Thyroid gland (tissue), 4 donors: ENCODE measurements at regions not wholly inside any gene's neighbourhood (a gene's known extent, or its start where the extent isn't known, plus 50 kb on each side); places are given as distances from the start of the nearest gene placed in this dataset.

Experiments used
- DNase-seq, 2 donors: peaks; one replicate each; pipeline ENCODE4 v3.0.0-alpha.2; 2019
- H3K27ac ChIP-seq, 3 donors: fragments of 200-600 bp; sonication (generic); 1 replicate in 2 of 3; 2 replicates in 1 of 3; pipeline ENCODE4 v1.5.1; 2016 to 2019; ENCODE audit warnings: mild to moderate bottlenecking in 1 of 3, moderate library complexity in 1 of 3
- H3K27me3 ChIP-seq: fragments of 200-600 bp; sonication (generic); one replicate; pipeline ENCODE4 v1.5.1; 2019
- H3K36me3 ChIP-seq, 2 donors: fragments of 200-600 bp; sonication (generic); one replicate each; pipeline ENCODE4 v1.5.1; 2016 to 2019
- H3K4me1 ChIP-seq, 2 donors: fragments of 200-600 bp; sonication (generic); one replicate each; pipeline ENCODE4 v1.5.1; 2017 to 2019
- H3K4me3 ChIP-seq, 3 donors: fragments of 200-600 bp; sonication (generic); replicated peaks in 1 of 3; 1 replicate in 2 of 3; 2 replicates in 1 of 3; pipeline ENCODE4 v1.5.1; 2016; ENCODE audit warnings: mild to moderate bottlenecking in 1 of 3
- H3K9me3 ChIP-seq: fragments of 200-600 bp; sonication (generic); one replicate; pipeline ENCODE4 v1.5.1; 2017
- CTCF ChIP-seq, 6 experiments: fragments of 200-600 bp in 3 of 6; fragments of 450-650 bp in 3 of 6; sonication (generic) in 3 of 6; IDR thresholded peaks; one replicate each; pipeline ENCODE4 v1.5.1; 2016 to 2019; ENCODE audit warnings: antibody characterized with exemption in 6 of 6, mild to moderate bottlenecking in 2 of 6, inconsistent platforms in 1 of 6, moderate library complexity in 1 of 6
- POLR2A ChIP-seq, 2 donors: fragments of 450-650 bp; IDR thresholded peaks; one replicate each; pipeline ENCODE4 v1.6.1; 2017; ENCODE audit warnings: antibody characterized with exemption in 2 of 2, mild to moderate bottlenecking in 2 of 2, moderate library complexity in 1 of 2
- WGBS, 2 donors: methylation state at CpG; one replicate each; pipeline ENCODE4 v1.1.5; 2017; 5-methylcytosine and 5-hydroxymethylcytosine counted together
- intact Hi-C: fragments of 100-400 bp; cut with DNase I; formaldehyde crosslinking; loops from one replicate; pipeline ENCODE4 v1.15.1; 2023

DNA sequence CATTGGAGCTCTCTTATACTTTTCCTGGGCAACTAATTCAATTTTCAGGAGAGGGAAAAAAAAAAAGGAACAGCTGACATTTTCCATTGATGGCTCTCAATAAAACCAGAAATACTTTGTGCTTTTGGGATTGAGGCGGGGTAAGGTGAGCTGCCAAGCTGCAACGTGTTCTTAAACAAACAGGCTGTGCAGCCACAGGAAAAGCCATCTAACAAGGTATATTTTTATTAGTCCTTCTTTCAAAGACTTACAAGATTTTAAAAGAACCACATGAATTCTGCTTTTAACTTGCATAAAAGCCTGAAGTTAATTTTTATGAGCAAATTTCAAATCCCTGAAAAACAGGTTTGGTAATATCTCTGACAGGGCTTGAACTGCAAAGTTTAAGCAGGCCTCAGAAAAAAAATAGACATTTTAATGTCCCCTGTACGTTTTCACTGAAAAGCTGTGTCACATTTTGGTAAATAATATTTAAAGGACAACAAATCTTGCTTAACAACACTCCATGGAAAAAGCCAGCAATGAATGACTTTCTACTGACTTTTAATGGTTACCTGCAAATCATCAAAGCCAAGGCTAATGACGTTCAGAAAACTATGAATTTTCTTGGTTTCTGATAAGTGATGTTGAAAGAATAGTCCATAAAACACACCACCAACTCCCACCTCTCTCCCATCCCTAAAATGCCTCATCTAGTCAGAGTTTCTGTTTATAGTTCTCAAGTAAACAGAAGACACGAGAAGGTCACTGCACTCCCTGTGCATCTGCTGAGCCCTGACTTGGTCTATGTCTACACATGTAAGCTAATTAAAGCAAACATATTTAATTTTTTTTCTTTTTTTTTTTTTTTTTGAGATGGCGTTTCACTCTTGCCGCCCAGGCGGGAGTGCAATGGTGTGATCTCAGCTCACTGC, 433.6 kb downstream of the PIK3R1 start:
- Histone ChIP-seq H3K4me3 (no peak overlapping the region), H3K27ac (peak overlapping the region in 2 of 3 donors; percentile 24 to 76), H3K4me1 (peaks cover 4 to 9% of the 10 kb centered on the region in 2 donors), H3K36me3 (no peaks in the 10 kb centered on the region), H3K9me3 (no peaks in the 10 kb centered on the region), H3K27me3 (no peaks in the 10 kb centered on the region)
- TF ChIP-seq CTCF (IDR thresholded peaks at IDR 0.05) (no peak), POLR2A (IDR thresholded peaks at IDR 0.05) (no peak)
- peak; percentile 51 to 59 for DNase-seq
- 64 to 67% methylated on average over 8 of the region's 8 CpGs for WGBS, 2 donors
- intact Hi-C loops: no loop called here

DNA sequence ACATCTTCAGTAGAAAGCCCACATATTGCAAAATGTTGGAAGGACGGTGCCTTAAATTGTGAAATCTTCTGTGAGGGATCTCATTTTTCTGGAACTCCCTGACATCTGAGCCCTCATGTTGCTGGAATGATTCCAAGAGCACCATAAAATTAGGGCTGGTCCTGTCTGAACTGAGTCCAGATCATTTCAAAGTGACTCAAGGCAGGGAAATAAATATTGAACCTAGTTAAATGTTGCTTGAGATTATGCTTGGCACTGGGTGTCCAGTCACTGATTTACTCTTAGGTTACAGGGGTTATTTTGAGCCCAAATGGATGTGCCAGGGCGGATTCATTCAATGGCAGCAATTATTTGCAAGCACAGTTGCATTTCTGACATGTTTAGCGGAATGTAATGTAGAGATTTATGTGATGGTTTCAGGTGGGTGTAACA, 437.0 kb downstream of the PIK3R1 start:
- no peak overlapping the region for H3K27ac ChIP-seq
- no peaks in the 10 kb centered on the region for H3K27me3 ChIP-seq
- no peak overlapping the region for H3K4me3 ChIP-seq
- no peaks in the 10 kb centered on the region for H3K9me3 ChIP-seq
- no peak for DNase-seq
- no peaks in the 10 kb centered on the region for H3K36me3 ChIP-seq
- TF ChIP-seq POLR2A (IDR thresholded peaks at IDR 0.05) (no peak), CTCF (IDR thresholded peaks at IDR 0.05) (no peak)
- 78 to 90% methylated on average over 3 of the region's 3 CpGs for WGBS, 2 donors
- intact Hi-C loops: no loop called here
- H3K4me1 ChIP-seq: peaks cover 4 to 9% of the 10 kb centered on the region in 2 donors

DNA sequence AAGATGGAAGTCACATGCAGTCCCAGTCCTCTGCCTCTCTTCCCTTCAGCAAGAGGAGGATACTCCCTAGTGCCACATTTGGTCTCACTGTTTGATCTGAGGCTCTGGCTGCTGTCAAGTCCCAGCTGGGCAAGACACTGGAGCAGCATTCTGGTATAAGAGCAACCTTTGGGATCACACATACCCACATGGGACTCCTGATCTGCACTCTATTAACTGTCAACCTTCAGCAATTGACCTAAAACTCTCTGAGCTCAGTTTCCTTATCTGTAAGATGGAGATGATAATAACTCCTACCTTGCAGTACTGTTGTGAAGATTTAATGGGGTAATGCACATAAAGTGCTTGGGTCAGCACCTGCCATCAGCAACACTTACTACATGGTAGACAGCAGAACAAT, 437.9 kb downstream of the PIK3R1 start:
- no peak for DNase-seq
- Histone ChIP-seq H3K4me3 (no peak overlapping the region), H3K27me3 (no peaks in the 10 kb centered on the region), H3K4me1 (peaks cover 4 to 8% of the 10 kb centered on the region in 2 donors), H3K36me3 (no peaks in the 10 kb centered on the region), H3K27ac (no peak overlapping the region), H3K9me3 (no peaks in the 10 kb centered on the region)
- intact Hi-C loops: no loop called here
- no peak for TF ChIP-seq POLR2A (IDR thresholded peaks at IDR 0.05)
- no peak for TF ChIP-seq CTCF (IDR thresholded peaks at IDR 0.05)

DNA sequence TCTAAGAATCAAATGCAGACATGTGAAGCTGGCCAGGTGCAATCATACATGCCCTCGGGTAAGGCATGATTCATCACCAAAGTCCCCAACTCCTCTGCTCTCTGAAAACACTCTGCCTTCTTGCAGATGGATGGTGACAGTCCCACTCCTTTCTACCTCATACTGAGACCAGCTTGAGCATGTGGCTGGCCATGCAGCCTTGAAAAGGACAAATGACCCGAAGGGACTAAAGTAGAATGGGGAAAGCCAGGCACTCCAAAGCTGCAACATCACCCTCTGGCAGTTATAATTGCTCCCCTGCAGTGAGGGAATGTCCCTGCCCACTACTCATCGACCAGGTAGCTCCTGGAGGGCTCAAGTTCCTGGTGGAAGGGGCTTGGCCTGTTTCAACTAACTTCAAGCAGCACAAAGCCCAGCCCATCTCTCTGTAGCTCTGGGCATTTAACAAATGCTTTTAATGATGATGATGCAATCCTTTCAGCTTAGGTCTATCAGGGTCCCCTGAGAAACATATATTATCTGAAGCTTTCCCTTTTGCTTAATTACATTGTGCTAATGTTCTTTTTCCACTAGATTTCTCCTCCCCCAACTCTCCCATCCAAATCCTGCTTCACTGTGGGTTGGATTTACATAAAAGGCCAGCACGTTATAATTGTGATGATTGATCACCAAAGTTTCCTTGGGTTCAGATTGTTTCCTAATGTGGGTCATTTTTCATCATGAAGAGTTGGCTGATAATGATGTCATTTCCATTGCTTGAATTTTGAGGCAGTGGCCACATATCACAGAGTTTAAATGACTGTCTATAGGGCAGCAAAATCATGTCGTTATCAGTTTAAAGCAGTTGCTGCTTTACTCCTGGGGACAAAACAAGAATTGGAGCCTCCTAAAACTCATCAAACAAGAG, 436.5 kb upstream of the SLC30A5 start:
- TF ChIP-seq POLR2A (IDR thresholded peaks at IDR 0.05) (no peak), CTCF (IDR thresholded peaks at IDR 0.05) (no peak)
- no peaks in the 10 kb centered on the region for H3K9me3 ChIP-seq
- no peak overlapping the region for H3K27ac ChIP-seq
- no peaks in the 10 kb centered on the region for H3K27me3 ChIP-seq
- no peaks in the 10 kb centered on the region for H3K36me3 ChIP-seq
- 44 to 54% methylated on average over 5 of the region's 5 CpGs for WGBS, 2 donors
- H3K4me3 ChIP-seq: no peak overlapping the region
- H3K4me1 ChIP-seq: peaks cover 0 to 4% of the 10 kb centered on the region in 2 donors
- intact Hi-C loops: no loop called here
- DNase-seq: no peak
